ENCODE measurements at regions not wholly inside any gene's neighbourhood (a gene's known extent, or its start where the extent isn't known, plus 50 kb on each side); places are given as distances from the start of the nearest gene placed in this dataset.

DNA sequence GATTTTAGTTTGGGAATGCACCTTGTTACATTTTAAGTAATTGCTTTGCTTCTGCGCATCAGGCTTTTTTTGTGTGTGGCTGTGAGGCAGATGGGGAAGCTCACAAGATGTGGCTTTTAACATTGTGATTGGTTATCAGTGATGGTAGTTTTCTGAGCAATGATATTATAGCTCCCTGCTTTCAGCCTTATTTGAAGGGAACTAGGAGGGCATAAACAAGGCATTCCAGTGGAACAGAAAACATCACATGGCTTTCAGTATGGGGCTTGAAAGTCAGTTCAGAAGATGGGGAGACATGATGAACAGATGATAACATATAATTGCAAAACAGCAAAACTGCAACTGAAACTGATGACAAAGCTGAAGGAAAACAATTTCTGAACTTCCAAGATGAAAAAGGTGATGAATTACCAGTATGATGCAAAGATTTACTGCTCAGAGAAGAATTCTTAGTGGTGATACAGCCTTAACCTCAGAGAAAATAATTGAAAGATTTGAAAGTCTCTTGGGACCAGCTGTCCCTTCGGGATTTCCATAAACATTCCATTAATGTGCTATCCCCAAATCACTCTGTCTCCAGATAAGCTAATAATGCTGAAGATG lies 439.7 kb downstream of the RND3 start:
- no peak for DNase-seq (ENCODE audit: low read depth)

DNA sequence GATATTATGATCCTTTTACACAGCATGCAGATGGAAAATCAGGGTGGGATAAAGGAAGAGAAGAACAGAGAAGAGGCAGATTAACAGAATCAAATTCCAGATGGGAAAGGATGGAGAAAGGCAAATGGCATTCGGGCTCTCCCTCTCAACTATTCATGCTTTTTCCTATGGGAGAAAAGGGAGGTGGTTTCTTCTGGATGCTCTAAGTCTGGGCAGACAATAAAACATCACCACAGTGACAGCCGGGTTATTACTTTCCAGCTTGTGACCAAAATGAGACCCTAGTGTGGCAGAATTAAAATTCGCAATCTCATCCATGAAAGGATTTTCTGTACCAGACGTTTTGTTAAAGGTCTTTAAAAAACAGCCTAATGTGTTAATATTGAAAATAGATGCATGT lies 440.7 kb downstream of the RND3 start:
- DNase-seq (ENCODE audit: low read depth) = no peak

DNA sequence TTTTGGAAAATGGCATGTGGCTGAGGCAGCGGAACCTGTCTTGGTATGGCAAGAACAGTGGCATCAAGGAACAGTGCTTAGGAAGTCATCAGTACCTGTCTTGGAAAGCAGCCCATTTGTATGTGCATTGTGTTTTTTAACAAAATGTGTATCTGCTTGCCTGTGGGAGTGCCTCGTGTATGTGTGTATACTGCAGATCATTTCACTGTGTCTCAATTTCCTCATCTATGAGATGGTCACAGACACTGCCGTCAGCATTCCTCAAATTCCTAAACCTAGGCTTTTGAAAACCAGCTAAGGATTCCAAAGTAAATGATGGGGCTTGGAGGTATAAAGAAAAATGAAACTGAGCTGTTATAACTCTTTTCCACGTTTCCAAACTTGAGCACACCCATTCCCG lies 441.3 kb downstream of the RND3 start:
- no peak for DNase-seq (ENCODE audit: low read depth)

- no peak for DNase-seq (ENCODE audit: low read depth)
These were observed 441.9 kb downstream of the RND3 start for GRCh38 chr2:150045601-150046000.

- DNase-seq (ENCODE audit: low read depth) = no peak
These were observed 444.3 kb downstream of the RND3 start for GRCh38 chr2:150043172-150043500.

DNA sequence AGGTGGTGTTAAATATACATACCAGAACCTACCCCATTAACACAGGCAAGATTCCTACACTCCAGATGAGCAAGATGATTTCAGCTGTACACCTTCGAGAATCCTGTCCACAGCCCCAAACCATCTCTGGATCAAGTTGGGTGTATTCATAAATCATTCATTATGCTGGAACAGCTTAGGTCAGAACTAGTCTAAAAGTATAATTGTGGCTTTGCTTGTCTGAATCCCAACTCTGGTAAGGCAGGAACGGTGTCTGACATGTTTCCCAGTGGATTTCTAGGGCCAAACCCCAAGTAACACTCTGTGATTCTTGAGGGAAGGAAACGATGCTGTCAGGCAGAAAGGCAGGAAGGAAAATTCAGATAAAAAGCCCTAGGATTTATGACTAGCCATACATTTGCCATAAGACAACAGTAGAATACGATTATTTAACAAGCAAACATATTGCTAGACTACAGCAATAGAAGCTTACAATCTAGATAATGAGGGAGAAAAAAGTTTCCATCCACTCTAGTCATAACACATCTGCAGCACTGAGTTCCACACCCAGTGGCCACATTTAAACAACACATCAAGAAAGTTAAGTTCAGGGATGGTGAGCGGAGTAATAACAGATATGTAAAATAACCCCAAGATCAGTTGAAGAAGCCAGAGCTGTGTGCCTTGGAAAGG lies 444.8 kb downstream of the RND3 start:
- no peak for DNase-seq (ENCODE audit: low read depth)

GRCh38 chr2:150041722-150042425 lies 445.6 kb downstream of the RND3 start:
- no peak for DNase-seq (ENCODE audit: low read depth)

- DNase-seq (ENCODE audit: low read depth) = no peak
These were observed 449.0 kb upstream of the MMADHC start for GRCh38 chr2:150036622-150037021.

- DNase-seq (ENCODE audit: low read depth) = no peak
These were observed 447.1 kb upstream of the MMADHC start for GRCh38 chr2:150034665-150035064.

GRCh38 chr2:150030436-150031190 lies 443.0 kb upstream of the MMADHC start:
- no peak for DNase-seq (ENCODE audit: low read depth)

- DNase-seq (ENCODE audit: low read depth) = no peak
These were observed 440.7 kb upstream of the MMADHC start for GRCh38 chr2:150028322-150028721.

GRCh38 chr2:150027164-150027563 lies 439.6 kb upstream of the MMADHC start:
- no peak for DNase-seq (ENCODE audit: low read depth)

DNA sequence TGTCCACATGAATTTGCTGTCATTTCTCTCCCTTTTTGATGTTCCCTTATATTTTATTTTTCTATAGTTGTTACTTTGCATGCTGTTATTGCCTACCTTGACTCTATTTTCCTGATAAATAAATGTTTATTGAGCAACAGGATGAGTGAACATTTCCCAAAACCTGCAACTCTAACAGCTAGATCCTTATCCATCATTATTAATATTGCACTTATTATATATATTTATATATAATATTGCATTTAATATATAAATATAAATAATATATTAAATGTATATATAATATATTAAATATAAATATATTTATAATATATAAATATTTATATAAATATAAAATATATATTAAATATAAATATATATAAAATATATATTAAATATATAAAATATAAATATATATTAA lies 436.1 kb upstream of the MMADHC start:
- DNase-seq (ENCODE audit: low read depth) = no peak

DNA sequence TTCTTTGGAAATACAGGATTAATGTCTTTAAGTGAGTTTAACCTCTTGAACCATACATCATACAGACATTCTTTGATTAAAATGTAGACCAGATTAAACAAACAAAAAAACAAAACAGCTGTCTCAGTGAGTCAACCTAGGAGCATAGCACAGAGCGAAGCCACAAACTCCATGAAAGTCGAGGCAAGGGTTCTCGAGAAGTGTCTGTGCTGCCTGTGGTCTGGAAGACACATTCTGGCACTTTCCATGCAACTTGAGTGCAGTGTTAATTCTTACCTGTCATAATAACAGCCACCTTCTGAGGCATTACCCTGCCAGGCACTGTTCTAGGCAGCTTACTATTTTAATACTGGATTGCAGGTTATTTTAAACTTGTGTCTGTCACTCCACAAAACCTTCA lies 435.5 kb upstream of the MMADHC start:
- DNase-seq (ENCODE audit: low read depth) = no peak

- no peak for DNase-seq (ENCODE audit: low read depth)
These were observed 433.5 kb upstream of the MMADHC start for GRCh38 chr2:150020937-150021673.

DNA sequence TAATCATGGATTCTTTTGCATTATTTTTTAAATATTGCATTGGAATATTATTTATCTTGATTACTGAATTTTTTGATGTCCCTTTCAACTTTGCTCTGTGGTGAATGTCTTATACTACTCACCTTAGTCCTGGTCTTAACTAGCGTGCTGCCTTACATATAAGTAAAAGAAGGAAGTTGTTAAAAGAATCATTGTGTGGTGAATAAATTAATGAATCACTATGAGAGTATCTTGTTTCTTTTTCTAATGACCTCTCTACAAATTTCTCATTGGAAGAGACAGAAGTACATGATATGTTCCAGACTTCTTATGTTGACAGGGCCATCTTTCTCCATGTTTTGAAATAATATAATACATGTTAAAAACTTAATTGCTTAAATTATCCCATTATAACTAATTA lies 432.6 kb upstream of the MMADHC start:
- DNase-seq (ENCODE audit: low read depth) = no peak

- DNase-seq (ENCODE audit: low read depth) = no peak
These were observed 431.5 kb upstream of the MMADHC start for GRCh38 chr2:150019063-150019462.

- DNase-seq (ENCODE audit: low read depth) = no peak
These were observed 425.4 kb upstream of the MMADHC start for GRCh38 chr2:150012986-150013385.

DNA sequence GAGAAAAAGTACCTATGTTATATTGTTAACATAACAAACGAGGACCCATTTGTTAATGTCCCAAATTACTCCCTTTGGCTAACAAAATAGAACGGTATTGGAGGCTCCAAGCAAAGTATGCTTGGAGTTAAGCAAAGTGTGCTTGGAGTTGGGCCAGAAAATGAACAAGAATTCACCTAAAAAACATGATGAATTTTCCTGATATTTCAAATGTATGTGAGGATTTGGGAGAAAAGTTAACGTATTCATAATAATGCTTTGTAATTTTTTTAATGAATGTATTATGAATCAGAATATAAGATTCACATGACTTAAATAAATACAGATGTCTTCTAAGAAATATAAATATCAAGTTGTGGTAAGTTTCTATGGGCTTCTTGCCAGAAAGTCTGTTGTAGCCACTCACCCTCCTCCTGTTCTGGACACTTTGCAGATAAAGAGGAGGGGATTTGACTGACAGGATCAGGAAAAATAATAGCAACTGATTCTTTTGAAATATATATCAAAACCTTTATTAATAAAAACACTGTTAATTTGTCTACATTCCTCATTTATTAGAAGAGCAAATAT lies 423.7 kb upstream of the MMADHC start:
- no peak for DNase-seq (ENCODE audit: low read depth)

GRCh38 chr2:150008901-150009300 lies 421.3 kb upstream of the MMADHC start:
- no peak for DNase-seq (ENCODE audit: low read depth)

- DNase-seq (ENCODE audit: low read depth) = no peak
These were observed 420.3 kb upstream of the MMADHC start for GRCh38 chr2:150007815-150008430.
